ENCODE measurements at regions not wholly inside any gene's neighbourhood (a gene's known extent, or its start where the extent isn't known, plus 50 kb on each side); places are given as distances from the start of the nearest gene placed in this dataset.

DNA sequence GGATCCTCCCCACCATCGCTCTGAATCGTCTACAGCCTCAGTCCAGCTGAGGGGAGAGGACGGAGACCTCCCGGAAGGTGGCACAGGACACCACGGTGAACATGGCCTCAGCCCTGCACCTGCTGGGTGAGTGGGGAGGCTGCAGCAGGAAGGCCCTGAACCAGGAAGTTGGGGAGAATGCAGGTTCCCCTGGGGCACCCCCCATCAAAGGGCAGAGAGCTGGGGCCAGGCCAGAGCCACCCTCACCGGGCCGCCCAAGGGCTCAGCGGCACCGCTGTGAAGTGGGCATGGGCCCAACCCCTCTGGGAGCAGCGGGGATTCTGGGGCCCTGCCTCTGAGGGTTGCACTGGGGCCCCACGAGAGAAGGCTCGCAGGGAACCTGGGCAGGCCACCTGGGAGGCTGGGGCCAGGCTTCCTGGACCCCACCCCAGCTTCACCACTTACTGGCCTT is 98.7 kb downstream of the MICALL2 start:
- H3K4me1 ChIP-seq (ENCODE audit: control insufficient read depth, insufficient read depth, low read length) = no peaks in the 10 kb centered on the region
- WGBS (ENCODE audit: insufficient coverage, insufficient read length) = no CpG with 5 or more reads among the region's 12 CpGs
- H3K27me3 ChIP-seq (ENCODE audit: control insufficient read depth, insufficient read depth, low read length) = no peaks in the 10 kb centered on the region
- H3K27ac ChIP-seq (ENCODE audit: low read length) = no peak overlapping the region
- no peak overlapping the region for H3K4me3 ChIP-seq (ENCODE audit: low read length)
- DNase-seq (ENCODE audit: low read depth, low spot score) = no peak
- H3K9me3 ChIP-seq (ENCODE audit: control insufficient read depth, insufficient read depth, low read length) = no peaks in the 10 kb centered on the region
- H3K36me3 ChIP-seq (ENCODE audit: control insufficient read depth, insufficient read depth, low read length) = no peaks in the 10 kb centered on the region

GRCh38 chr7:1361016-1361755 is 98.1 kb downstream of the MICALL2 start:
- no peak overlapping the region for H3K4me3 ChIP-seq (ENCODE audit: low read length)
- WGBS (ENCODE audit: insufficient coverage, insufficient read length) = no CpG with 5 or more reads among the region's 14 CpGs
- H3K27me3 ChIP-seq (ENCODE audit: control insufficient read depth, insufficient read depth, low read length) = no peaks in the 10 kb centered on the region
- no peak overlapping the region for H3K27ac ChIP-seq (ENCODE audit: low read length)
- DNase-seq (ENCODE audit: low read depth, low spot score) = no peak
- H3K9me3 ChIP-seq (ENCODE audit: control insufficient read depth, insufficient read depth, low read length) = no peaks in the 10 kb centered on the region
- no peaks in the 10 kb centered on the region for H3K4me1 ChIP-seq (ENCODE audit: control insufficient read depth, insufficient read depth, low read length)
- no peaks in the 10 kb centered on the region for H3K36me3 ChIP-seq (ENCODE audit: control insufficient read depth, insufficient read depth, low read length)

DNA sequence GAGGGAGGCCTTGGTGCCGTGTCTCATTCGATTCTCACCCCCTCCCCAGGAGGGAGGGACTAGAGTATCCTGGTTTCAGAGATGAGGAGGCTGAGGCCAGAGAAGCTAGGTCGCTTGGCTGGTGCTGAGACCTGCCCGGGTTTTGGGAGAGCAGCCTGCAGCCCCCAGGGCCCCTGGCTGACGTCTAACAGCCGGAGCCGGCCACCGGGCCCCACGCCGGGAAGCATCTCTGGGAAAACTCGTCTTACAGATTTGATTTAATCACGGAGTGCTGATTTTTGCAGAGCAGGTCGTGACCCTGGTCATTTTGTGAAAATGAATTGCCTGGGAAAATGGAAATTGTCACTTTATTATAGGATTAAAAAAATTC is 97.5 kb downstream of the MICALL2 start:
- Histone ChIP-seq H3K36me3 (ENCODE audit: control insufficient read depth, insufficient read depth, low read length) (no peaks in the 10 kb centered on the region), H3K27me3 (ENCODE audit: control insufficient read depth, insufficient read depth, low read length) (no peaks in the 10 kb centered on the region), H3K9me3 (ENCODE audit: control insufficient read depth, insufficient read depth, low read length) (no peaks in the 10 kb centered on the region), H3K4me3 (ENCODE audit: low read length) (no peak overlapping the region), H3K27ac (ENCODE audit: low read length) (no peak overlapping the region), H3K4me1 (ENCODE audit: control insufficient read depth, insufficient read depth, low read length) (no peaks in the 10 kb centered on the region)
- WGBS (ENCODE audit: insufficient coverage, insufficient read length) = no CpG with 5 or more reads among the region's 13 CpGs
- DNase-seq (ENCODE audit: low read depth, low spot score) = no peak

GRCh38 chr7:1362301-1362700 is 97.0 kb downstream of the MICALL2 start:
- no peaks in the 10 kb centered on the region for H3K9me3 ChIP-seq (ENCODE audit: control insufficient read depth, insufficient read depth, low read length)
- no CpG with 5 or more reads among the region's 12 CpGs for WGBS (ENCODE audit: insufficient coverage, insufficient read length)
- H3K27me3 ChIP-seq (ENCODE audit: control insufficient read depth, insufficient read depth, low read length) = no peaks in the 10 kb centered on the region
- no peak overlapping the region for H3K27ac ChIP-seq (ENCODE audit: low read length)
- H3K4me1 ChIP-seq (ENCODE audit: control insufficient read depth, insufficient read depth, low read length) = no peaks in the 10 kb centered on the region
- H3K36me3 ChIP-seq (ENCODE audit: control insufficient read depth, insufficient read depth, low read length) = no peaks in the 10 kb centered on the region
- no peak overlapping the region for H3K4me3 ChIP-seq (ENCODE audit: low read length)
- no peak for DNase-seq (ENCODE audit: low read depth, low spot score)

DNA sequence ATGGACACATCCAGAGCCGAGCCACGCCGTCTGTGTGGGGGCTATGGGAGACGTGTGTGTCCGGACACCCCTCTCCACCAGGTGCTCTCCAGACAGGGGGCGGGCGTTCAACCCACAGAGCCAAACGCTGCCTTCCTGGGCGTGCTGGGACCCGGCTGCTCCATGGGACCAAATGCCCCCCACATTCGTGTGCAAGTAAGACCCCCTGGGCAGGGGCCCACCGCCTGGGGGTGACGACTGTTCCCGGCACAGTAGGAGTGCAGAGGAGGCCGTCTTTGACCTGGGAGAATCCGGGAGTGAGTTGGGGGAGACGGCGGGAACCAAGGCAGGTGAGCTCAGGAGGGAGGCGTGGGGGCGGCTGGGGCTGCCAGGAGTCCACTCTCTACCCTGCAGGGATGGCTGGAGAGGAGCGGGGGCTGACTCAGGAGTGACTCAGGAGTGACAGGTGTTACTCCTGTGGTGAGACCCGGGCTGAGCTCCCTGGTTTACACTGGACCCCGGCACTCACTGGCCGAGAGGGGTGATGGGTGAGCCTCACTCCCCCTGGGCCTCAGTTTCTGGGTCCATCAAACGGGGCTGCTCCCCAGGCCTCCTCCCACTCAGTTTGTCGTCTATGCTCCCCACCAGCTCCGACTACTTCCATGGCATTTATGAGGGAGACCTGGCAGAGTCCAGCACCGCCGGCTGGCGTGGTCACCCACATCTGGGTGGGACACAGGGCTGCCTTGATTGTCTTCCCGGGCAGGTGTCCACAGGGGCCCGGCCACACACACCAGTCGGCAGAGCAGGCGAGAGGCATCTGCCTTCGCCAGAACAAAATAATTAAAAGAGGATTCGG is 95.0 kb downstream of the MICALL2 start:
- Histone ChIP-seq H3K36me3 (ENCODE audit: control insufficient read depth, insufficient read depth, low read length) (no peaks in the 10 kb centered on the region), H3K4me1 (ENCODE audit: control insufficient read depth, insufficient read depth, low read length) (no peaks in the 10 kb centered on the region), H3K27me3 (ENCODE audit: control insufficient read depth, insufficient read depth, low read length) (no peaks in the 10 kb centered on the region), H3K27ac (ENCODE audit: low read length) (no peak overlapping the region), H3K4me3 (ENCODE audit: low read length) (no peak overlapping the region), H3K9me3 (ENCODE audit: control insufficient read depth, insufficient read depth, low read length) (no peaks in the 10 kb centered on the region)
- no peak for DNase-seq (ENCODE audit: low read depth, low spot score)
- WGBS (ENCODE audit: insufficient coverage, insufficient read length) = no CpG with 5 or more reads among the region's 36 CpGs

DNA sequence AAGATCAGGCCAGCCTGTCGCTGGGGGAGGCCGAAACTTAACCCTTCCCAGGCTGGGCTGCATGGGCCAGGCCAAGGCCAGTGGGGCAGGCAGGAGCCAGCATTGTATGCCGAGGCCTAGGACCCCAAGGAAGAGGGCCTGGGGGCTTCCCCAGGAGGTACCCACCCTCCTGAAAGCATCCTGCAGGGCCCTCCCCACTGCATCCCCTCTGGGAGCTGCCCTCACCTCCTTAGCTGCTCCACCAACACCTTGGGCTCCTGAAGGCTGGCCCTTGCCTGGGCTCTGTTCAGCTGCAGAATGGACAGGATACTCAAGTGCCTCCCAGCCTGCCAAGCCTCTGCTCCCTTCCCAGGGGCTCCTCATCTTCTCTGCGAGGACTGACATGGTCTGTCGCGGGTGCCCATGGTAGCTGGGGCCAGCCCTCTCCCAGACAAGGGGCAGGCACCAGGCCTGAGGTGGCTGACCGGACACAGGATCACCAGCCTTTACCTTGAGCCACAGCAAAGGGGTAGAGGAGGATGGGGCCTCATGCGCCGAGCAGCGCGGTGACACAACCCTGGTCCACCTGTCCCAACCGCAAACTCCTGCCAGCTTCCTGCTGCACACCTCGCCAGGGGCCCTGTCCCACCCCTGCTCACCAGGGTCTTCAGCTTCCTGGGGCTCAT is 94.2 kb downstream of the MICALL2 start:
- WGBS (ENCODE audit: insufficient coverage, insufficient read length) = no CpG with 5 or more reads among the region's 13 CpGs
- Histone ChIP-seq H3K27ac (ENCODE audit: low read length) (no peak overlapping the region), H3K36me3 (ENCODE audit: control insufficient read depth, insufficient read depth, low read length) (no peaks in the 10 kb centered on the region), H3K4me1 (ENCODE audit: control insufficient read depth, insufficient read depth, low read length) (peaks cover 2% of the 10 kb centered on the region), H3K9me3 (ENCODE audit: control insufficient read depth, insufficient read depth, low read length) (no peaks in the 10 kb centered on the region), H3K4me3 (ENCODE audit: low read length) (no peak overlapping the region), H3K27me3 (ENCODE audit: control insufficient read depth, insufficient read depth, low read length) (no peaks in the 10 kb centered on the region)
- DNase-seq (ENCODE audit: low read depth, low spot score) = no peak

- H3K4me3 ChIP-seq (ENCODE audit: low read length) = no peak overlapping the region
- no peaks in the 10 kb centered on the region for H3K27me3 ChIP-seq (ENCODE audit: control insufficient read depth, insufficient read depth, low read length)
- H3K36me3 ChIP-seq (ENCODE audit: control insufficient read depth, insufficient read depth, low read length) = no peaks in the 10 kb centered on the region
- no peak for DNase-seq (ENCODE audit: low read depth, low spot score)
- H3K27ac ChIP-seq (ENCODE audit: low read length) = no peak overlapping the region
- H3K9me3 ChIP-seq (ENCODE audit: control insufficient read depth, insufficient read depth, low read length) = no peaks in the 10 kb centered on the region
- peaks cover 2% of the 10 kb centered on the region for H3K4me1 ChIP-seq (ENCODE audit: control insufficient read depth, insufficient read depth, low read length)
- WGBS (ENCODE audit: insufficient coverage, insufficient read length) = no CpG with 5 or more reads among the region's 7 CpGs
These were observed 93.4 kb downstream of the MICALL2 start for GRCh38 chr7:1365846-1366245.

- no peak for DNase-seq (ENCODE audit: low read depth, low spot score)
- H3K36me3 ChIP-seq (ENCODE audit: control insufficient read depth, insufficient read depth, low read length) = no peaks in the 10 kb centered on the region
- H3K9me3 ChIP-seq (ENCODE audit: control insufficient read depth, insufficient read depth, low read length) = no peaks in the 10 kb centered on the region
- WGBS (ENCODE audit: insufficient coverage, insufficient read length) = no CpG with 5 or more reads among the region's 13 CpGs
- peaks cover 2% of the 10 kb centered on the region for H3K4me1 ChIP-seq (ENCODE audit: control insufficient read depth, insufficient read depth, low read length)
- H3K27me3 ChIP-seq (ENCODE audit: control insufficient read depth, insufficient read depth, low read length) = no peaks in the 10 kb centered on the region
- H3K4me3 ChIP-seq (ENCODE audit: low read length) = no peak overlapping the region
- H3K27ac ChIP-seq (ENCODE audit: low read length) = no peak overlapping the region
These were observed 92.4 kb downstream of the MICALL2 start for GRCh38 chr7:1366801-1367405.

- H3K9me3 ChIP-seq (ENCODE audit: control insufficient read depth, insufficient read depth, low read length) = no peaks in the 10 kb centered on the region
- H3K27me3 ChIP-seq (ENCODE audit: control insufficient read depth, insufficient read depth, low read length) = no peaks in the 10 kb centered on the region
- H3K4me1 ChIP-seq (ENCODE audit: control insufficient read depth, insufficient read depth, low read length) = peaks cover 2% of the 10 kb centered on the region
- no peaks in the 10 kb centered on the region for H3K36me3 ChIP-seq (ENCODE audit: control insufficient read depth, insufficient read depth, low read length)
- no peak for DNase-seq (ENCODE audit: low read depth, low spot score)
- H3K27ac ChIP-seq (ENCODE audit: low read length) = no peak overlapping the region
- no CpG with 5 or more reads among the region's 22 CpGs for WGBS (ENCODE audit: insufficient coverage, insufficient read length)
- H3K4me3 ChIP-seq (ENCODE audit: low read length) = no peak overlapping the region
These were observed 91.6 kb downstream of the MICALL2 start for GRCh38 chr7:1367501-1368183.

DNA sequence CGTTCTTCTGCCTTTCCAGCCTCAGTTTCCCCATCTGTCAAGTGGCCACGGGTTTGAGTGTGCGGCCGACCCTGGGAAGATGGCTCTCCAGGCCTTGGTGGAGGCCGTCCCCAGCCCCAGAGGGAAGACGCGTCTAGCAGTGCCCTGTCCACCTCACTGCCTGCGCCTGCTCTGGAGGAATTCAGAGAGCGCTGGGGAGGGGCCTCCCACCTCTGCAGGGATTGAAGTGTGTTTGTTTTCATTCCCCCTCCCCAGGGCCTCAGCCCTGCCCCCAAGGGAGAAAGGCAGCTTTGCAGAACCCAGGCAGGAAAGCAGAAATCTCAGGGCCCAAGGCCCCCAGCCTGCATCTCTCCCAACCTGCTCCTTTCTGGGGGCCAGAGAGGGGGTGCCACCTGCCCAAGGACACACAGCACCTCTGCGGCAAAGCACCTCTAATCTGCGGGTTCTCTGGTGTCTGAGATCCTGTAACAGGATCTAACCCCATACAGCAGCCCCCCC is 91.0 kb downstream of the MICALL2 start:
- Histone ChIP-seq H3K36me3 (ENCODE audit: control insufficient read depth, insufficient read depth, low read length) (no peaks in the 10 kb centered on the region), H3K27me3 (ENCODE audit: control insufficient read depth, insufficient read depth, low read length) (no peaks in the 10 kb centered on the region), H3K4me3 (ENCODE audit: low read length) (no peak overlapping the region), H3K4me1 (ENCODE audit: control insufficient read depth, insufficient read depth, low read length) (peaks cover 2% of the 10 kb centered on the region), H3K27ac (ENCODE audit: low read length) (no peak overlapping the region), H3K9me3 (ENCODE audit: control insufficient read depth, insufficient read depth, low read length) (no peaks in the 10 kb centered on the region)
- no peak for DNase-seq (ENCODE audit: low read depth, low spot score)
- WGBS (ENCODE audit: insufficient coverage, insufficient read length) = no CpG with 5 or more reads among the region's 11 CpGs

Measured in iPS DF 6.9 (cell line).